Erythroblast (primary cell): ENCODE measurements at regions not wholly inside any gene's neighbourhood (a gene's known extent, or its start where the extent isn't known, plus 50 kb on each side); places are given as distances from the start of the nearest gene placed in this dataset.

Experiments
- GATA1 ChIP-seq: IDR thresholded peaks from 2 replicates; pipeline ENCODE4 v1.6.1; 2011; ENCODE audit warnings: low read depth, mild to moderate bottlenecking, control low read depth, low read length, moderate library complexity
- POLR2A ChIP-seq: IDR thresholded peaks from 2 replicates; pipeline ENCODE4 v1.6.1; 2011; ENCODE audit warnings: mild to moderate bottlenecking, low read length

DNA sequence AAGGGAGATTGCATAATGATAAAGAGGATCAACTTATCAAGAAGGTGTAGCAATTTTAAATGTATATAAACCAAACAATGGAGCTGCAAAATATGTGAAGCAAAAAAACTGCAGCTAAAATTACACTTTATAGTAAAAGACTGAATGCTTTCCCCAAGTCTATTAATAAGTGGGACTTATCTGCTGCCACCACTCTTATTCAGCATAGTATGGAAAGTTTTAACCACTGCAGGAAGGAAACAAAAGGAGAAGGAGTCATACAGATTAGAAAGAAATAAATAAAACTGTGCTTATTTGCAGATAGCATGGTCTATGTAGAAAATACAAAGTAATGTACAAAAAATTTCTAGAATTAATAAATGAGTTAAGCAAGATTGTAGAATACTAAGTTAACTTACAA lies 94.1 kb upstream of the GK2 start:
- TF ChIP-seq POLR2A (no peak), GATA1 (no peak)
